H9 (cell line): ENCODE measurements at regions not wholly inside any gene's neighbourhood (a gene's known extent, or its start where the extent isn't known, plus 50 kb on each side); places are given as distances from the start of the nearest gene placed in this dataset.

Experiments
- DNase-seq: peaks from one replicate; pipeline ENCODE4 v3.0.0-alpha.2; 2017
- H2AFZ ChIP-seq: one replicate; pipeline ENCODE4 v1.6.1; 2013; ENCODE audit warnings: mild to moderate bottlenecking, low read length, control low read depth, moderate library complexity
- H2AK5ac ChIP-seq: 2 replicates; pipeline ENCODE4 v1.6.1; 2013; ENCODE audit warnings: low read length, control low read depth, mixed read lengths; ENCODE audit not compliant: insufficient read length
- H2BK120ac ChIP-seq: one replicate; pipeline ENCODE4 v1.6.1; 2013; ENCODE audit warnings: low read depth, mild to moderate bottlenecking, low read length, control low read depth, inconsistent platforms; ENCODE audit not compliant: poor library complexity, severe bottlenecking
- H2BK12ac ChIP-seq: 2 replicates; pipeline ENCODE4 v1.6.1; 2013; ENCODE audit warnings: low read length, control low read depth, mixed read lengths, low read depth; ENCODE audit not compliant: insufficient read length
- H2BK15ac ChIP-seq: 2 replicates; pipeline ENCODE4 v1.6.1; 2013; ENCODE audit warnings: low read depth, low read length, control low read depth
- H2BK20ac ChIP-seq: one replicate; pipeline ENCODE4 v1.6.1; 2013; ENCODE audit warnings: low read depth, mild to moderate bottlenecking, low read length, control low read depth, inconsistent platforms; ENCODE audit not compliant: poor library complexity, severe bottlenecking
- H2BK5ac ChIP-seq: 2 replicates; pipeline ENCODE4 v1.6.1; 2013; ENCODE audit warnings: low read length, control low read depth, mixed read lengths; ENCODE audit not compliant: insufficient read length
- H3K14ac ChIP-seq: 2 replicates; pipeline ENCODE4 v1.6.1; 2013; ENCODE audit warnings: low read length, control low read depth; ENCODE audit not compliant: insufficient read depth
- H3K18ac ChIP-seq: 2 replicates; pipeline ENCODE4 v1.6.1; 2013; ENCODE audit warnings: low read depth, mild to moderate bottlenecking, mixed read lengths, low read length, control low read depth; ENCODE audit not compliant: insufficient read length
- H3K23ac ChIP-seq: 2 replicates; pipeline ENCODE4 v1.6.1; 2013; ENCODE audit warnings: low read length, control low read depth, mixed read lengths, low read depth; ENCODE audit not compliant: insufficient read length
- H3K23me2 ChIP-seq: 2 replicates; pipeline ENCODE4 v1.6.1; 2013; ENCODE audit warnings: low read depth, mild to moderate bottlenecking, mixed read lengths, low read length, control low read depth; ENCODE audit not compliant: insufficient read length, poor library complexity, severe bottlenecking
- H3K27ac ChIP-seq: 2 replicates; pipeline ENCODE4 v1.5.1; 2013; ENCODE audit warnings: low read length, control low read depth, mixed read lengths, low read depth; ENCODE audit not compliant: insufficient read length
- H3K27me3 ChIP-seq: 2 replicates; pipeline ENCODE4 v1.6.1; 2013; ENCODE audit warnings: low read length, control low read depth, inconsistent platforms; ENCODE audit not compliant: insufficient read depth
- H3K4ac ChIP-seq: 2 replicates; pipeline ENCODE4 v1.6.1; 2013; ENCODE audit warnings: low read depth, mild to moderate bottlenecking, control low read depth, inconsistent platforms, low read length, moderate library complexity
- H3K4me1 ChIP-seq: 2 replicates; pipeline ENCODE4 v1.6.1; 2013; ENCODE audit warnings: low read length, control low read depth, inconsistent platforms; ENCODE audit not compliant: insufficient read depth
- H3K4me2 ChIP-seq: 2 replicates; pipeline ENCODE4 v1.6.1; 2013; ENCODE audit warnings: low read length, control low read depth, mixed read lengths; ENCODE audit not compliant: insufficient read length, insufficient read depth
- H3K56ac ChIP-seq: 2 replicates; pipeline ENCODE4 v1.6.1; 2013; ENCODE audit warnings: low read depth, mild to moderate bottlenecking, mixed read lengths, low read length, control low read depth; ENCODE audit not compliant: insufficient read length
- H3K79me1 ChIP-seq: 2 replicates; pipeline ENCODE4 v1.6.1; 2013; ENCODE audit warnings: low read depth, mild to moderate bottlenecking, moderate library complexity, low read length, control low read depth, inconsistent platforms; ENCODE audit not compliant: insufficient read depth, poor library complexity, severe bottlenecking
- H3K79me2 ChIP-seq: 2 replicates; pipeline ENCODE4 v1.6.1; 2013; ENCODE audit warnings: low read length, control low read depth, inconsistent platforms; ENCODE audit not compliant: insufficient read depth
- H3K9ac ChIP-seq: 2 replicates; pipeline ENCODE4 v1.6.1; 2013; ENCODE audit warnings: low read length, control low read depth, mixed read lengths; ENCODE audit not compliant: insufficient read length; ENCODE audit errors: extremely low read depth
- H3K9me3 ChIP-seq: one replicate; pipeline ENCODE4 v1.6.1; 2013; ENCODE audit warnings: low read depth, low read length, inconsistent platforms; ENCODE audit not compliant: control insufficient read depth
- H3T11ph ChIP-seq: one replicate; pipeline ENCODE4 v1.6.1; 2013; ENCODE audit warnings: mild to moderate bottlenecking, low read length, control low read depth, inconsistent platforms
- H4K20me1 ChIP-seq: one replicate; pipeline ENCODE4 v1.6.1; 2013; ENCODE audit not compliant: control insufficient read depth, insufficient read length, insufficient read depth
- H4K5ac ChIP-seq: 2 replicates; pipeline ENCODE4 v1.6.1; 2013; ENCODE audit warnings: low read depth, mild to moderate bottlenecking, mixed read lengths, low read length, control low read depth; ENCODE audit not compliant: insufficient read length
- H4K8ac ChIP-seq: replicated peaks from 2 replicates; pipeline ENCODE4 v1.6.1; 2013; ENCODE audit warnings: low read length, control low read depth, mixed read lengths, low read depth; ENCODE audit not compliant: insufficient read length
- H4K91ac ChIP-seq: 2 replicates; pipeline ENCODE4 v1.6.1; 2013; ENCODE audit warnings: low read depth, mild to moderate bottlenecking, moderate library complexity, mixed read lengths, low read length, control low read depth; ENCODE audit not compliant: insufficient read length
- H3K27ac Mint-ChIP-seq, 3 experiments: 2 replicates in 2 of 3; 3 replicates in 1 of 3; pipeline ENCODE4 v1.8.0; 2020 to 2021; ENCODE audit warnings: mixed read lengths in 3 of 3, mild to moderate bottlenecking in 1 of 3, moderate library complexity in 1 of 3
- H3K27me3 Mint-ChIP-seq: 2 replicates; pipeline ENCODE4 v1.8.0; 2021; ENCODE audit warnings: low read depth, mild to moderate bottlenecking, moderate library complexity, mixed read lengths
- H3K36me3 Mint-ChIP-seq, 3 experiments: 2 replicates in 2 of 3; 3 replicates in 1 of 3; pipeline ENCODE4 v1.8.0; 2020 to 2021; ENCODE audit warnings: low read depth in 3 of 3, mixed read lengths in 3 of 3; ENCODE audit not compliant: insufficient read depth in 1 of 3
- H3K4me1 Mint-ChIP-seq, 2 experiments: 2 replicates each; pipeline ENCODE4 v1.8.0; 2020; ENCODE audit warnings: mixed read lengths in 2 of 2
- H3K4me3 Mint-ChIP-seq, 2 experiments: 2 replicates in 1 of 2; 3 replicates in 1 of 2; pipeline ENCODE4 v1.8.0; 2020 to 2021; ENCODE audit warnings: mild to moderate bottlenecking in 2 of 2, mixed read lengths in 2 of 2, moderate library complexity in 1 of 2
- H3K9me3 Mint-ChIP-seq, 2 experiments: 2 replicates in 1 of 2; 3 replicates in 1 of 2; pipeline ENCODE4 v1.8.0; 2020; ENCODE audit warnings: mild to moderate bottlenecking in 2 of 2, mixed read lengths in 2 of 2, moderate library complexity in 1 of 2
- CTCF ChIP-seq: fragments of 200-600 bp; sonication (generic); conservative IDR thresholded peaks from 3 replicates; pipeline ENCODE4 v1.8.0; 2021; ENCODE audit warnings: antibody characterized with exemption, mild to moderate bottlenecking
- WGBS: extraction: QIAGEN DNeasy Blood & Tissue Kit; methylation state at CpG from one replicate; pipeline ENCODE4 v1.1.7; 2013; ENCODE audit warnings: missing lambda C conversion rate, low lambda C conversion rate, mixed read lengths; ENCODE audit not compliant: insufficient read length; ENCODE audit errors: extremely low coverage; 5-methylcytosine and 5-hydroxymethylcytosine counted together

DNA sequence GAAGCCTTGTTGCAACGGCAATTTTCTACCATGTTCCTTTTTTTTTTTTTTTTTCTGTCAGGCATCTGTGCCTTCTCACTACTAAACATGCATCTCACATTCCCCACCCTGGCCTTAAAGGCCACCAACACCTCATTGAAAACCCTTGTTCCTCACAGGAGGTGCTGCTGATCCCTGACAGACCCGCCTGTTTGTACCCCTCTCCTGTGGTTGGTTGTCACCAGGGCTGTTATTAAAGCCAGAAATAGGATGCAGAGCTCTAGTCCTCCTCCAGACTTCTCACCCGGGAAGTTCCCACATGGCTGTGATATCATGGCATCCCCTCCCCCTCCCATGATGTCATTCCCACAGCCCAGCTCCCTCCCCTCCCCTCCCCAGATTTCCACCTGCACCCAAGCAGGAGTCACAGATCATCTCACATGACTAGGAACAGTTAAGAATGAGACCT, 302.8 kb upstream of the NCAM1 start:
- no peaks in the 10 kb centered on the region for H3K9me3 ChIP-seq
- H2BK12ac ChIP-seq = no peak overlapping the region
- H3K9me3 Mint-ChIP-seq = no peaks in the 10 kb centered on the region
- H2AK5ac ChIP-seq = no peak overlapping the region
- no peaks in the 10 kb centered on the region for H3K4me1 Mint-ChIP-seq
- no peak overlapping the region for H3K23ac ChIP-seq
- H3K27ac ChIP-seq = no peak overlapping the region
- H4K5ac ChIP-seq = no peak overlapping the region
- no peak overlapping the region for H3K18ac ChIP-seq
- no peak overlapping the region for H3K56ac ChIP-seq
- no peak overlapping the region for H3T11ph ChIP-seq
- H3K36me3 Mint-ChIP-seq = no peaks in the 10 kb centered on the region; a peak in 1 of 7 replicates
- no peak overlapping the region for H3K4me2 ChIP-seq
- no peak overlapping the region for H3K9ac ChIP-seq
- no peak for DNase-seq
- H2BK120ac ChIP-seq = no peak overlapping the region
- no peak overlapping the region for H3K4ac ChIP-seq
- no peak overlapping the region for H2BK20ac ChIP-seq
- no peaks in the 10 kb centered on the region for H3K23me2 ChIP-seq
- H2BK5ac ChIP-seq = no peak overlapping the region
- TF ChIP-seq CTCF = no peak
- no peak overlapping the region for H4K91ac ChIP-seq
- H3K14ac ChIP-seq = no peak overlapping the region
- peaks cover 4% of the 10 kb centered on the region for H3K27me3 Mint-ChIP-seq
- H3K4me1 ChIP-seq = no peaks in the 10 kb centered on the region
- no CpG with 5 or more reads among the region's 3 CpGs for WGBS
- H3K27me3 ChIP-seq = no peaks in the 10 kb centered on the region
- H3K79me2 ChIP-seq = no peaks in the 10 kb centered on the region
- no peak overlapping the region; a peak in 1 of 5 replicates for H3K4me3 Mint-ChIP-seq
- H3K27ac Mint-ChIP-seq = no peak overlapping the region
- H3K79me1 ChIP-seq = no peaks in the 10 kb centered on the region
- no peak overlapping the region for H2BK15ac ChIP-seq
- no peaks in the 10 kb centered on the region for H4K20me1 ChIP-seq
- H4K8ac ChIP-seq = no peak overlapping the region
- no peak overlapping the region for H2AFZ ChIP-seq
